GM12878 (cell line): ENCODE measurements at regions not wholly inside any gene's neighbourhood (a gene's known extent, or its start where the extent isn't known, plus 50 kb on each side); places are given as distances from the start of the nearest gene placed in this dataset.

Source experiments
- ATAC-seq: fragments of 200-7000 bp; cut with Tn5 transposase; 3 replicates; pipeline ENCODE4 v1.9.1; 2020; ENCODE audit warnings: mild to moderate bottlenecking, moderate library complexity
- BruUV-seq: library from RNA; stranded (reverse); fragments of 400-500 nt; replicated peaks from 2 replicates; lab custom pipeline; 2021; lab: Mats Ljungman, UMichigan
- CTCF ChIA-PET: fragments of 300-600 bp; sonication (Branson Sonifier 250); formaldehyde crosslinking; extraction: SDS; loops from one replicate; lab custom pipeline; 2021; ENCODE audit warnings: inconsistent platforms; lab: Yijun Ruan, JAX
- POLR2A ChIA-PET: fragments of 350-600 bp; formaldehyde crosslinking; extraction: SDS; loops from one replicate; lab custom pipeline; 2021; ENCODE audit warnings: inconsistent platforms; lab: Charles Lee
- RAD21 ChIA-PET: fragments of 300-600 bp; sonication (Branson Sonifier 250); formaldehyde crosslinking; loops from one replicate; lab custom pipeline; 2023; ENCODE audit warnings: antibody characterized with exemption; ENCODE audit not compliant: unreplicated experiment; lab: Charles Lee
- SMC1A ChIA-PET: fragments of 300-600 bp; sonication (Branson Sonifier 250); formaldehyde crosslinking; loops from one replicate; lab custom pipeline; 2023; ENCODE audit not compliant: unreplicated experiment, uncharacterized antibody; lab: Charles Lee
- DNase-seq: peaks from one replicate; pipeline ENCODE4 v3.0.0-alpha.2; 2011; ENCODE audit warnings: low read depth, low spot score
- FAIRE-seq: peaks from 3 replicates; lab custom pipeline; 2011; peaks lifted over from hg19 to GRCh38; lab: Jason Lieb, UNC
- H2AFZ ChIP-seq: 2 replicates; pipeline ENCODE4 v1.6.0; 2011; ENCODE audit warnings: low read depth, low read length, control low read depth; ENCODE audit not compliant: control insufficient read depth
- H3K27ac ChIP-seq: 2 replicates; pipeline ENCODE4 v1.5.1; 2011; ENCODE audit warnings: control low read depth; ENCODE audit not compliant: control insufficient read depth, insufficient read depth
- H3K27me3 ChIP-seq, 2 experiments: replicated peaks in 1 of 2; 2 replicates each; pipeline versions ENCODE4 v1.6.0 to v1.6.1; 2011; ENCODE audit warnings: low read length in 1 of 2; ENCODE audit not compliant: control insufficient read depth in 2 of 2, insufficient read depth in 2 of 2
- H3K36me3 ChIP-seq, 2 experiments: 2 replicates each; pipeline ENCODE4 v1.5.1; 2011; ENCODE audit warnings: low read length in 1 of 2; ENCODE audit not compliant: control insufficient read depth in 2 of 2, insufficient read depth in 2 of 2
- H3K4me1 ChIP-seq: 2 replicates; pipeline ENCODE4 v1.6.1; 2011; ENCODE audit warnings: mild to moderate bottlenecking, low read length, moderate library complexity, mixed read lengths; ENCODE audit not compliant: control insufficient read depth, insufficient read depth
- H3K4me2 ChIP-seq: 2 replicates; pipeline ENCODE4 v1.6.0; 2011; ENCODE audit warnings: control low read depth; ENCODE audit not compliant: control insufficient read depth, insufficient read depth
- H3K4me3 ChIP-seq: fragments of 200-600 bp; sonication (generic); 2 replicates; pipeline ENCODE4 v1.5.1; 2016
- H3K79me2 ChIP-seq: 2 replicates; pipeline ENCODE4 v1.6.0; 2011; ENCODE audit warnings: low read length; ENCODE audit not compliant: control insufficient read depth, insufficient read depth
- H3K9ac ChIP-seq: 2 replicates; pipeline ENCODE4 v1.8.0; 2011; ENCODE audit warnings: low read length, control low read depth, mixed read lengths; ENCODE audit not compliant: control insufficient read depth, insufficient read depth
- H3K9me3 ChIP-seq: replicated peaks from 3 replicates; pipeline ENCODE4 v1.5.1; 2011; ENCODE audit warnings: mild to moderate bottlenecking, low read length; ENCODE audit not compliant: control insufficient read depth, insufficient read depth
- H4K20me1 ChIP-seq: 2 replicates; pipeline ENCODE4 v1.6.0; 2011; ENCODE audit not compliant: control insufficient read depth, insufficient read depth
- E2F8 ChIP-seq: fragments of 450-650 bp; IDR thresholded peaks from 2 replicates; pipeline ENCODE4 v1.6.1; 2018; ENCODE audit warnings: mild to moderate bottlenecking, low read depth, moderate library complexity; ENCODE audit not compliant: partially characterized antibody
- ETV6 ChIP-seq, 2 experiments: fragments of 450-650 bp in 1 of 2; IDR thresholded peaks in 1 of 2; conservative IDR thresholded peaks in 1 of 2; 2 replicates each; pipeline ENCODE4 v1.6.1; 2014; ENCODE audit warnings: antibody characterized with exemption in 1 of 2, borderline replicate concordance in 1 of 2, low read depth in 1 of 2, mild to moderate bottlenecking in 1 of 2, moderate library complexity in 1 of 2
- PRDM15 ChIP-seq: fragments of 450-650 bp; formaldehyde crosslinking; IDR thresholded peaks from 2 replicates; pipeline ENCODE4 v1.4.0; 2020; ENCODE audit warnings: mild to moderate bottlenecking, moderate library complexity
- in situ Hi-C: fragments of 300-500 bp; cut with MboI; formaldehyde crosslinking; loops from 9 replicates; pipeline ENCODE4 v1.14.3; 2018; ENCODE audit warnings: mixed read lengths
- intact Hi-C: fragments of 100-400 bp; cut with micrococcal nuclease; formaldehyde crosslinking; loops from one replicate; pipeline ENCODE4 v1.14.2; 2022; ENCODE audit not compliant: unreplicated experiment

- Histone ChIP-seq H3K4me1 (no peaks in the 10 kb centered on the region), H3K9ac (no peak overlapping the region), H3K9me3 (peaks cover 1% of the 10 kb centered on the region; the same call in 1 of the 3 replicates), H3K4me2 (no peak overlapping the region), H4K20me1 (no peaks in the 10 kb centered on the region), H3K79me2 (no peaks in the 10 kb centered on the region), H3K36me3 (no peaks in the 10 kb centered on the region), H3K27me3 (no peaks in the 10 kb centered on the region), H3K4me3 (no peak overlapping the region), H2AFZ (no peak overlapping the region), H3K27ac (no peak overlapping the region)
- intact Hi-C loops: no loop called here
- DNase-seq: no peak
- BruUV-seq: no TSS peak
- POLR2A ChIA-PET: no interaction called here
- RAD21 ChIA-PET: no interaction called here
- SMC1A ChIA-PET: interaction anchor here (1.0 kb wide), 1 partner anchor 42 kb away, joined by 3 read pairs; no protein-coding TSS in a partner anchor
- in situ Hi-C loops: no loop called here
- CTCF ChIA-PET: no interaction called here
- TF ChIP-seq ETV6 (conservative IDR thresholded peaks at IDR 0.05 in 1 of 2, IDR thresholded peaks at IDR 0.05 in 1 of 2; ENCODE audit: borderline replicate concordance in 1 of 2, low read depth in 1 of 2) (no peak), PRDM15 (CRISPR knock-in tag) (no peak), E2F8 (no peak)
- no peak for ATAC-seq
- no peak for FAIRE-seq
These were observed 287.0 kb downstream of the PIK3R1 start for GRCh38 chr5:68502531-68502930.
